ENCODE measurements at regions not wholly inside any gene's neighbourhood (a gene's known extent, or its start where the extent isn't known, plus 50 kb on each side); places are given as distances from the start of the nearest gene placed in this dataset.
A peak's percentile ranks its signal among the peaks of the same experiment; 100 is the strongest.

- no peak for TF ChIP-seq CTCF (IDR thresholded peaks at IDR 0.05)
- no peaks in the 10 kb centered on the region for H3K36me3 ChIP-seq
- intact Hi-C loops (cut with DNase I), result no loop called here
- ATAC-seq (no peak), DNase-seq (no peak)
- H3K27me3 ChIP-seq, result no peaks in the 10 kb centered on the region
- no peak overlapping the region for H3K27ac ChIP-seq
- no peaks in the 10 kb centered on the region for H3K9me3 ChIP-seq
- peaks cover 11% of the 10 kb centered on the region for H3K4me1 ChIP-seq
- H3K4me3 ChIP-seq, result no peak overlapping the region
Measured at GRCh38 chr2:145160855-145161254, 640.9 kb upstream of the ZEB2 start.

GRCh38 chr2:145159676-145160075, 639.8 kb upstream of the ZEB2 start:
- no peak for TF ChIP-seq CTCF (IDR thresholded peaks at IDR 0.05)
- no peak for ATAC-seq
- H3K4me3 ChIP-seq, result no peak overlapping the region
- no peak overlapping the region for H3K27ac ChIP-seq
- DNase-seq, result no peak
- intact Hi-C loops (cut with DNase I), result no loop called here
- H3K27me3 ChIP-seq, result no peaks in the 10 kb centered on the region
- peaks cover 11% of the 10 kb centered on the region for H3K4me1 ChIP-seq
- no peaks in the 10 kb centered on the region for H3K9me3 ChIP-seq
- no peaks in the 10 kb centered on the region for H3K36me3 ChIP-seq

GRCh38 chr2:145157741-145158591, 638.0 kb upstream of the ZEB2 start:
- Histone ChIP-seq H3K27ac (peak overlapping the region; percentile 53), H3K36me3 (no peaks in the 10 kb centered on the region), H3K4me3 (no peak overlapping the region), H3K27me3 (no peaks in the 10 kb centered on the region), H3K9me3 (no peaks in the 10 kb centered on the region), H3K4me1 (peaks cover 11% of the 10 kb centered on the region)
- peak; percentile 86 for ATAC-seq
- intact Hi-C loops (cut with DNase I), result no loop called here
- peak; percentile 57 for DNase-seq
- TF ChIP-seq CTCF (IDR thresholded peaks at IDR 0.05), result no peak

- TF ChIP-seq CTCF (IDR thresholded peaks at IDR 0.05), result no peak
- Histone ChIP-seq H3K36me3 (no peaks in the 10 kb centered on the region), H3K9me3 (no peaks in the 10 kb centered on the region), H3K27ac (no peak overlapping the region), H3K4me3 (no peak overlapping the region), H3K4me1 (peaks cover 11% of the 10 kb centered on the region), H3K27me3 (no peaks in the 10 kb centered on the region)
- no peak for ATAC-seq
- intact Hi-C loops (cut with DNase I), result no loop called here
- DNase-seq, result no peak
Measured at GRCh38 chr2:145157036-145157675, 637.2 kb upstream of the ZEB2 start.

- no peak for TF ChIP-seq CTCF (IDR thresholded peaks at IDR 0.05)
- H3K27me3 ChIP-seq, result no peaks in the 10 kb centered on the region
- H3K27ac ChIP-seq, result no peak overlapping the region
- H3K4me1 ChIP-seq, result peaks cover 11% of the 10 kb centered on the region
- no peak for ATAC-seq
- no peak overlapping the region for H3K4me3 ChIP-seq
- no peaks in the 10 kb centered on the region for H3K36me3 ChIP-seq
- intact Hi-C loops (cut with DNase I), result no loop called here
- no peak for DNase-seq
- no peaks in the 10 kb centered on the region for H3K9me3 ChIP-seq
Measured at GRCh38 chr2:145156199-145156598, 636.3 kb upstream of the ZEB2 start.
